GM21360 (cell line): ENCODE measurements at regions not wholly inside any gene's neighbourhood (a gene's known extent, or its start where the extent isn't known, plus 50 kb on each side); places are given as distances from the start of the nearest gene placed in this dataset.

ENCODE experiments used
- ATAC-seq: cut with Tn5 transposase; IDR thresholded peaks from one replicate; pipeline ENCODE4 v1.9.1; 2021; ENCODE audit warnings: mild to moderate bottlenecking, moderate library complexity; ENCODE audit not compliant: unreplicated experiment

DNA sequence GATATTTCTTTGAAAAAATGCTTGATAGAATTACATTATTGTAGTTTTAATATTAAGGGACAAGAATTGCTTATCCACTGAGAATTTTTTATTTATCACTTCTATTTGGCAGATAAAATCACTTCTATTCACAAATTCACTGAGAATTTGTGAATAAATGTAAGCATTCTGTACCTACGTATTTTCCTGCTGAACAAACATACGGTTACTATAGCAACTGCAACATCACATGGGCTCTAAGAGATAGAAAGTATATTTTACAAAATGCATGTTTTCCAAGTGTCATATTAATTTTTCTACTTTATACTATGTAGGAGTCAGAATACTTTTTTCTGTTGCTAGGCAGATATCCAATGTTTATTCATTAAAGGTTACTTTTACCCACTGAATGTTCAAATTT lies 166.2 kb downstream of the ZIC1 start:
- no peak for ATAC-seq

DNA sequence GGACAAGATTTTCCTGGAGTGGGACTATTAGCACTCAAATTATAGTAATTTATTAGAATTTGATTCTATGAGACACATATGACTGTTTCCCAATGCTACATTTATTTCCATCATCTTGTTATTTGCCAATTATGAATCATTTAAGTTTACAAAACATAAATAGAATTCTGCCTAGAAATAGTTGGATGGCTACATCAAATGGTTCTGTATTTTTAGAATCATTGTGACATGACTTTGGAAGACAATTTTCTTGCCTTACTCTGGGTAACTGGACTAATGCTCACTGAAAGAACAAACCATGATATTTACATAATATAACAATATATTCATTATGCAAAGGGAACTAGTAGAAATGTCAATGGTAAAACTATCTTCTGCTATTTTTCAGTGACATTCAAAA lies 173.5 kb downstream of the ZIC1 start:
- no peak for ATAC-seq

DNA sequence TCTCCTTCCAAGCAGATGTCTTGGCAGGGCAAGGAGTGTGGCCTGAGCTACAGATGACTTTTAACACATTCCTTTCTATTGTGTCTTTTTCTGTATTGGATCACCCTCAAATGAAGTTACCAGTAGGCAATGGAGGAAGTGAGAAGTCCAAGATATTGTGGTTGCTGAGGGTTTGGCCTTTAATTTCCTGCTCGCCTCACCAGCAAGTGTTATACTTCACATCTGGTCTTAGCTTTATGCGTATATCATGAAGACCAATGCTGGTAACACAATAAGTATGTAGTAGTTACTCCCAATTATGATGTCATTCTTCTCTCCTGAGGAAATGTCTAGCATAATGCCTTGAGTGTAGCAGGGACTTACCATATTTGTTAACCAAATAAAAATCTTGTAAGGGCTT lies 179.9 kb downstream of the ZIC1 start:
- no peak for ATAC-seq

DNA sequence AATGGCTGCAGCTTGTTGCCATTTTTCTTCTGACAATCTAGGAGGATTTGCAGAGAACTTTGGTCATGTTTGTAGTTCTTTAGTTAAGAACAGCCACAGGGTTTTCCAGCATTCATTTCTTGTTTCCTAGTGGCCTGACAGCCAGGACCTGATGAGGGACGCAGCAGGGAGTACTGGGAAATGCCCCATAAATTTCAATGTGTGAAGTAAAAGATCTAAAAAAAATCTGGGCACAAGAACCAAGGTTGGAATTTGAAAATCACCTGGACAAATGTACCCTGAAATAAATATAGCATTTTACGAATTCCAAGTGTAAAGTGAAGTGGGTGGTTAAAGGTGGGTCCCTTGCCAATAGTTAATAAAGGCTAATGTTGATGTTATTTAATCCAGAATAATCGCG lies 195.0 kb downstream of the ZIC1 start:
- ATAC-seq, result no peak

DNA sequence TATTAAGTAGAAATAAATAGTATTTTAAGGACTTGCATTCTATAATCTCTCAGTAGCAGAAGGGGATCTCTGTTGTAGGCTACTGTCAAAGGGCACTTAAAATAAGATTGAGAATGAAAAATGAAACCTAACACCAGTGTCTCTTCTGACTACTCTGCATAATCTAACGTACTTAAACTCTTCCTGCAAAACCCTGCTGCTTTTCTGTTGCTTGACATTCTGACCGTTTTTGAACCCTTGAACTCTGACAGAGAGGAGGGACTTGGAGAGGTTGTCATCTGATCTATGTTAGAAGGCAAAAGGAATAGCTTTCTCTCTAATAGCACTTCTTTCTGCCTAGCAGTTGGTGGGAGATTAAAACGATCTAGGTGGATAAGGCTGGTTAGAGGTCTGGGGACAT lies 204.6 kb downstream of the ZIC1 start:
- ATAC-seq, result peak; percentile 75

DNA sequence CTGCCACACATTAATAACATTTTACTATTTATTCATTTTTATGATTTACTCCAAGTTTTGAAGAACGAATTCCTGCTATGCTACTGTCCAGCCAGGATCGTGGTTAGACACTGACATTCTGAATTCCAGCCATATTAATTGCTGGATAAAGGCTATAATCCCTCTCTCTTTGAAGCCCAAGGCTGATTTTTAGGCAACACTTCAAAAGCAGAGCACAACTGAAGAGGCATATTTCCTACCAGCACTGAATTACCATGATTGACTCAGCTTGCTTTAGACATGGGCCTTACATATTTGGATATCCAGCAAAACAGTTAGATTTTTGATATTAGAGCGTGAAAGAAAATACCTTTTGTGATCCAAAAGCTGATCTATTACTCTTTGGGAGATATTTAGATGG lies 205.0 kb downstream of the ZIC1 start:
- ATAC-seq, result peak; percentile 9

DNA sequence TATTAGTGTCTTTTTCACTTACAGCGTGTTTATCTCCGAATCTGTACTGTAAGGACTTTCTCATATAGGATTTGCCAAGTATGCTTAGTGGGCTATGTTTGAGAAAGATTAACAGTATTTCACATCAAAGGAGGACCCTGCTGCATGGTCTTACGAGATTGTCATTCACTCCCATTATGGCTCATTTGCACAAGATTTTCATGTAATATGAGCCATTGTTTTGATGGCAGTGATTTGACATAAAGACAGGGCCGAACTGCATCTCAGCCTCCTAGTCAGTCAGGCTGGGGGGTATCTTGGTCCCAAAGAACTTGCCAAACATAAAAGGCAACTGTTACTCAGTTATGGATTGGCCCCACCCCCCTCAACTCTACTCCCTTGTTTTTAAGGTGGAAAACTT lies 205.9 kb downstream of the ZIC1 start:
- no peak for ATAC-seq

DNA sequence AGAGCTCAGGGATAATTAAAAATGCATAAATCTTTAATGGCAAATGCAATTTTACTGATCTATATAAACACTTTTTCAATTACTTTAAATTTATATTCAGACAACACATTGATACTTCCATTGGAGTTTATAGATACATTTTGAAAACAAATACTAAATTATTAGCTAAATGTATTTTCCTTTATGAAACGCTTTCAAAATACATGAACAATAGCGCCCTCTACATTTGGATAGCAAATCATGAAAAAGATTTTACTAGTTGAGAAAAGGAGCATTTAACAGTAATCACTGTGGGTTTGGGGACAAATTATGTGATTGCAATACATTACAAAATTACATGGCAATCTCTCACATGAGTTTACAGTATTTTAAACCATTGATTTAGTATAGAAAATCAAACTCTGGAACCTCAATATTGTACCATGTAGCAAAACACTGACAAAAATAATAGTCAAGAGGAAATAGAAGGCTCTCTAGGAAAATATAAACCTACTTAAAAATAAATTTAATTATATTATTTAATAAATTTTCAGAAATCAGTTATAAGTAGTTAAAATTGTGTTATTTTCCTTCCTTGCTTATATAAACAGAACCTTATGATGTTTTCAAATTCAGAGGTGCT lies 207.9 kb downstream of the ZIC1 start:
- no peak for ATAC-seq

DNA sequence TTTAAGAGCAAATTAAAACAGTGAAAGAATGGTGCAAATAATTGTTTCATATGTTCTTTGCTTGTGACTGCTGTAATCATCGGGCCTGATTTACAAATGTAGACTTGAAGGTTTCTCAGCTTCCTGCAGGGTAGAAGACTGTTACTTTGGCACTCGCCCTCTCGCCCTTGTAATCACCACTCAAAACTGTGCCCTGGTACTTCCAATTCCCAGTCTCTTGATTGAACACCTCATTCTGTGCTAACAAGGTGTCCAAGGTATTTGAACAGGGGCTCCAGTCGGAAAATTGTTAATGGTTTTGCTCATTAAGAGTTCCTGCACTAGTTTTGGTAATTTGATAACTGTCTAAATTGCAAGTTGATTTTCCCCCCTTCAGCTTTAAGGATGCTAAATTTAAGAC lies 209.5 kb downstream of the ZIC1 start:
- no peak for ATAC-seq

DNA sequence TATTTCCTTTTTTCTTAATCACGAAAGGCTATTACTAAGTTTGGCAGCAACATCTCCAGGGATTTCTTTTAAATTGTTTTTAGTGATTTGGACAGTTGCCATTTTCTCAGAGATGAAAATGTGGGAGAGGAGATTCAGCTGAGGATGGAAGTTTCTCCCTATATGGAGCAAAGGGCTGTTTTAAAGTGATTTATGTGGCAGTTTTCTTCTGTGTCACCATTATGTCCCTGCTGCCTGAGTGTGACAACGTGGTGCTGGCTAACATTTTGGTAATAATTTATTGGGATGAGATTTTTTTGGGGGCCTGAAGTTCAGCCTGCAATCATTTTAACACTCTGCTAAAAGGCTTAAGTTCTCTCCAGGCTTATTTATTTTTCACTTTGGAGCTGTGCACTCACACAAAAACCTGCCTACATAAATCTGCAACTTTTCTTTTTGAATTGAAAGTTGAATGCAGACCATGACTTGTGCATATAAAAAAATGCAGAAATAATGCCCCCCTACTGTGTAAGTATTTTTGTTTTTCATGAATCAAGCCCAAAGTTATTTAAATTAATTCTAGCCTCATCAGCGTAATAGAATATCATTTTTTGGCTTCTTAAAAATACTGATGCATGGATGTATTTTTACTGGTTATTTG lies 210.9 kb downstream of the ZIC1 start:
- ATAC-seq, result no peak

DNA sequence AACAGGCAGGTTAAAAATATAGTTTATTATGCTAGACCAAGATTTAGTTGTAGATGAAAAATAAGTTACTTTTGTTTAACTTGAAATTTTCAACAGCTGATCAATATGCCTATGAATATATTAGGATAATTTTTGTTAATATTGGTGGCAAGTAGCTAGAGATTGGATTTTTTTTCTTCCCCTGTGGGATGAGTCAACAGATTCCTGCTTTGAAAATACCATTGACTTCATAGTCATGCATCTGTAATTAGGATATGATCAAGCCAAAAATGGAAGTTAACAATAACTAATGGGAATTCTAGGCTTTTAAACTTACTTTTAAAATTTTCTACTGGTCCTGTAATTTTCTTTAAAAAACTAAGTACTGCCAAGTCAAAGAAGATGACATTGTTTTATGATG lies 211.7 kb downstream of the ZIC1 start:
- no peak for ATAC-seq

DNA sequence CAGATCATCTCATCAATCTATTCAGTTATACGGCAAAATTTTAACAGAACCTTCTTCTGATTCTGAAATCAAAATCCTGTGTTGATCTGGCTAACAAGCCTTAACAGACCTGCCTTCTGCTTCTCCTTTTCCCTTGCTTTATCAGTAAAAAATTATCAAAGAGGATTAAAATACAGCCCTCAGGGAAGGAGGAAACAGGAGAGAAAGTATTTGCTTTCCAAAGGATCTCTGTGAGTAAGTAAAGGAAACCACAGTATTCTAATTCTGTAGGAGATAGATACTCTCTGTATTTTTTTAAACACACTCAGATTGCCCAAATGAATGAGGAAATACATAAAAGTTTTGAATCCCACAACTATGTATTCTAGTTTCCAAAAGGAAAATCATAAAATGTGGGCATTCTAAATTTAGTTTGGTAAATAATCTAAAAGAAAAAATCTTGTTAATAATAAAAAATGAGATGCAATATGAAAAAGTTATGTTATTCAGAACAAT lies 221.8 kb downstream of the ZIC1 start:
- no peak for ATAC-seq

DNA sequence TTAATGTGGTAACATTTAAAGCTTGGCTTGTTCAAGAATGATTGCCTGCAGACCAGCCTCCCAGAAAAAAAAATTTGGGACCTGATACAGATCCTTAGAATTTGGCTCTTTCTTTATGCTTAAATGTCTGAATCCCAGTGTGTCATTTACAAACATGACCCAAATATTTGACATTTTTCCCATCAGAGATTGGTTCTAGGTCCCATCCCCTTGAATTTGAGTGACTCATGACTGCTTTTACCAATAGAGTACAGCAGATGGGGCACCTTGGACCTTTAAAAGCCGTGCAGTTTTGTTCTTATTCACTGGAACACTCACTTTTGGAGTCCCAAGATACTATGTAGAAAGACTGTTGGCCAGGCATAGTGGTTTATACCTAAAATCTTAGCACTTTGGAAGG lies 231.6 kb downstream of the ZIC1 start:
- no peak for ATAC-seq

DNA sequence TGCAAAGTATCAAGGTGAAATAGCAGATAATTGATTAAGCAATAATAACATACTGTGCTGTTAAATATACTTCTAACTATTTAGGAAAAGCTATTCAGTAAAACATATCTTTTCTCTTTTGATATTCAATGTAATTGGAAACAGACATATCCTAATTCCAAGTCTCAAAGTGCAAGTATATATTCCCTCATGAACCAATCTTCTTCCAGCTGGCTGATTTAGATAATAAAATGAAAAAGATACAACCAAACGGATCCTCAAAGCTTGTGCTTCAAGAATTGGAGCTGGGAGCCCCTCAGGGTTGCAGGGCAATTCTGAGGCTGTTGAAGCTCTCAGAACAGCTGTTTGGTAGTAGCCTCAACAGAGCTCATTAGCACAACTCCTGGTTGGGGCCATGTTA lies 236.6 kb downstream of the ZIC1 start:
- no peak for ATAC-seq

DNA sequence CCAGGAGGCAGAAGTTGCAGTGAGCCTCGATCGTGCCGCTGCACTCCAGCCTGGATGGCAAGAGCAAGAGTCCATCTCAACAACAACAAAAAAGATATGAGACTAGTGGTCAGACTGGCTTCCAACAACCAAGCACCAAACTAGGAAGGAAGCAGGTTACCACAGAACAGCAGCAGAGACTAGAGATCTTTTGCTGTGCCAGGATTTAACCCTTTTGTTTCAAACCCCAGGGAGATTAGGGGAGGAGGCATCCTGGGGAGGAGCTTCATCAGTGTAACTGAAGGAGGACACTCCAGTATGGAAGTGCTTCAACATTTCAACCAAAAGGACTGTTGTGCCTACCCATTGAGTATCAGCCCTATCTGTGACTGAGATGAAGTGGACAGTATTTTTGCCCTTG lies 240.3 kb downstream of the ZIC1 start:
- ATAC-seq, result no peak

DNA sequence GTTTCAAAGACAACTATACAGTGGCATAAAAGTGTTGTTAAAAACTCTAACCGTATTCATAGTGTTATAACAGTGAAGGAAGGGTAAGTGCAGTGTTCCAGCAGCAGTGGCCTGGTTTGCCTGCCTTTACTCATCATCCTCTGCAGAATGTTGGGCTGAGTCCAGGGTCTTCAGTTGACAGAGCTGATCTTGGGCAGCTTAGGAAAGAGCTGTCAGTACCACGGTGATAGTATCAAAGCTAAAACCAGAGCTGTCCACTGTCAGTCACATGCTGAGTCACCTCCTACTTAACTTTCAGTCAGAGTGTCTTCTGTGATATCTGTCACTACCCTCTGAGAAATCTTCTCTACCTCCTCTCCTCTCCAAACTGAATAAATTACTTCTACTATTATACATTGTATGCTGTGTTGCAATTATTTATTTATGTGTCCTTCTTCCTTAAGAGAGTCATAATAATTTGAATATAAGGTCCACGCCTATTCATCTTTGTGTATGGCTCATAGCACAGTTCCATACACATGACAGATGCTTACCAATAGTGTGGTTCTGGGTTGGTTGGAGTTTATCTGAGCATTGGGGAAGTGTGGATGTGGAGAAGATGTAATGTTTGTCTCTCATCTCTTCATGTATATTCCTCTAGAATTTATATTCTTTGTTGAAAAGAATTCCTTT lies 242.1 kb downstream of the ZIC1 start:
- no peak for ATAC-seq

DNA sequence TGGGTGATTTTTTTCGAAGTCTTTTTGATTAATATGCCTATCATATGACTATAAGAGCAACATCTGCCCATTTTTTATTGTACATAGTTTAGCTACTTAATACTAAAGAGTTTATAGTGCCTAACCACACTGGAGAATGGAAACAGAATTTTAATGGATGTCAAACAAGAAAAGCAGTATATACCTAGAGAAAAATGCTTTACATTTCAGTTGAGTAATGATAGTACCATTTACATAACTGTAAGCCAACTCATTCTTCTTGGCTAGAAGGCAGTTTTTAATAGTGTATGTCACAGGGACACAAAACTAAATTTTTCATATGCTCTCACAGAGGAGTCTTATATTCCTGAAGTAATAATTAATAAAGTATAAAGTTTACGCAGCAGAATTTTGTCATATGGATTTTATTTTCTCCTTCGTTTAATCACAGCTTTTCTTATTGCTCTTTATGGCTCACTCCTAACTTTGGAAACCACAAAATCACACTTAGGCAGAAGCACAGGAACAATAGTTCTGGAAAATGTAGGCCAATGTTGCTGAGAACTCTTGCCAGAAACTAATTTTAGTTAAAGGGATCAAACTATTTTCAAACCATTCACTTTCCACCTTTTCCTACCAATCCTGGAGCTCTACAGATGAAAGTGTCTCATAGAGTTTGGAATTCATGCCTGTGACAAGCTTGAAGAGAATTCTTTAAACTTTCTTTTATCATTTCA lies 243.6 kb downstream of the ZIC1 start:
- ATAC-seq, result no peak

DNA sequence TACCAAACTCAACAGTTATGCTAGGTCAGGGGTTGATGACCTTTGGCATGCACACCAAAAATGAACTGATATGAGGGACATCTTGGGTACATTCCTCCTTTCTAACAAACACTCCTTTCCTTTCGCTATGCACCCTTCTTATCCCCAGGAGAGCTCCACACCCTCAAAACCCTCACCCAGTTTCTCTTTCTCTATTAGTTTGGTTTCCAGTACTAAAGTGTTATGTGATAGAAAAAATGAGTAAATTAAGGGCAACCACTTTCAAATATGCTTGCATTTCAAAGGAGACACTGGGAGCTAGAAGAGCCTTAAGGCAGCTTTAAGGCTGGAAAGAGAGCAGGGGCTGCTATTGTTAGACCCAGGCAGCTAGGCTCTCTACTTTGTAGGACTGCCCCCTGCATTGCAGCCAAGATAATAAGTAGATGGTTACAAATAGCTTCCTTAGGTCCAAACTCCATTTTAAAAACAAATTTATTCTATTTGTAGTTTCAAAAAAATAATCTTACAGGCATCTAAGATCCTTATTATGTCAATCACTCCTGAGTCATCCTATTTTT lies 244.3 kb downstream of the ZIC1 start:
- ATAC-seq, result no peak

DNA sequence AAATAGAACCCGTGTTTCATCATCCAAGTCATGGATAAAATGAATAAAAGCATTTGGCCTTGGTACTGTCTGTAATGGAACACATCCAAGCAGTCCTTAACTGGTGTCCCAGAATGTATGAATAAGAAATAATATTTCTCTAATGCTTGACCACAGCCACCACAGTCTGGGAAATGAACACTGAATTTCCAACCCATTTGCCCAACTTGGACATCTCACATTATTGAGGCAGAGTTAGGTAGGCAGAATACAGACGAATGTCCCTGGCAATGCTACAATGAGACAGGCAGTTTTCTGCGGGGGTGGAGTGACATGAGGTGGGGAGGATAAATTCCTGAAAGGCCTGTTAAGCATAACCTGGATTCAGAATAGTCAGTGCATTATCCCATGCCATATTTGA lies 245.7 kb downstream of the ZIC1 start:
- no peak for ATAC-seq

DNA sequence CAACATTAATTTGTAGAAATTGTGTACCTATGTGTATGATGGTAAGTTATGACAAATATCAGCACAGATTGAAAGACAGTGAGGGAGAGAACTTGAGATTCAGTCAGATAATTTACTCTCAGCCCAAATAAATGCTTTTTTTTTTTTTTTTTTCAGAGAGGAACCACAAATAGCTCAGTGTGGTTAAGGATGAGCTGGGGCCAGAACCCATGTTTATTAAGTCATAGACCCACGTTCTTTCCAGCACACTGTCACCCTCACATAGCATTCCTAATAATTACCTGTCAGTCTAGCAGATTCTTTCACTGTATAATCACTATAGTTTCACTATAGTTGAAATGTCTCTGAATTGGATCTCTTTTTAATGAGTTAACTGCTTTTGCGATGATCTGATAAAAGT lies 246.1 kb downstream of the ZIC1 start:
- ATAC-seq, result no peak

DNA sequence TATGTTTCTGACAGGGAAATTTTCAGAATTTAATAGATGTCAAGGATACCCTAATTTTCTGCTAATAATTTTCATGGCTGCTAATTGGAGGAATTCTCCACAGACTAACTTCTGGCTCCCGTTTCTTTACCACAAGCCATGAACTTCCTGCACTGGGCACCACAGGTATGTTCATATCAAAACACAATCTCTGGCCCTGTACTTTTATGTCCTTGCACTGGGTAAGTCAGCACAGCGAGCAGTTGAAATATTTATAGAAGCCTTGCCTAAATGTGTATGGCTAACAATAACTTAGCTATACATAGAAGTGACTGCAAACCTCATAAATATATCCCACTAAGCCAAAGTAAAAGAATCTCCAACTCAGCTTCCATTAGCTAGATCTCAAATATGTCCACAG lies 246.9 kb downstream of the ZIC1 start:
- ATAC-seq, result no peak

DNA sequence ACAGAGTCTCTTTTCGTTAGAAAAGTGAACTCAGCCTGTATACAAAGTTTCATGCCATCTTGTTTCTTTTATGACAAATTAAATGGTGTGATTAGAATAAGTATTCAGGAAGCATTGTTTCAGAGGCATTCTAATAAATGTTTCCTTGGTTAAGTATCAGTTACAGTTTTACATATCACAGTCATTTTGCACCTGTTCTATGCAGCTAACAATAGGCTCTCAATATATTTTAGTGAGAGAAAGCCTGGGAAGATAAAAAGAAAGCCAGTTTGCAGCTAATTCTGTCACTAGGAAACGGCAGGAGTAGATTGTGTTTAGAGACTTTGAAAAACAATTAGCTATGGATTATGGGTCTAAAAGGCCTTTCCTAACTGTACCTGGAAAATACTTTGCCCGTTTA lies 252.8 kb downstream of the ZIC1 start:
- no peak for ATAC-seq
